HepG2 (cell line): ENCODE measurements at regions not wholly inside any gene's neighbourhood (a gene's known extent, or its start where the extent isn't known, plus 50 kb on each side); places are given as distances from the start of the nearest gene placed in this dataset.

Source experiments
- ATAC-seq: fragments of 200-7000 bp; cut with Tn5 transposase; 3 replicates; pipeline ENCODE4 v1.9.1; 2020; ENCODE audit warnings: mild to moderate bottlenecking, moderate library complexity
- BruUV-seq: library from RNA; stranded (reverse); fragments of 400-500 nt; replicated peaks from 2 replicates; lab custom pipeline; 2021; lab: Mats Ljungman, UMichigan
- CTCF ChIA-PET: fragments of 300-600 bp; formaldehyde crosslinking; extraction: SDS; loops from one replicate; lab custom pipeline; 2021; ENCODE audit warnings: low total read pairs, inconsistent platforms, low intra/inter-chr PET ratio; lab: Yijun Ruan, JAX
- POLR2A ChIA-PET: fragments of 350-600 bp; sonication (Branson Sonifier 250); formaldehyde crosslinking; loops from one replicate; lab custom pipeline; 2020; ENCODE audit warnings: antibody characterized with exemption, inconsistent platforms; lab: Yijun Ruan, JAX
- DNase-seq: peaks from one replicate; pipeline ENCODE4 v3.0.0-alpha.2; 2015; ENCODE audit warnings: low spot score
- FAIRE-seq: peaks from 3 replicates; lab custom pipeline; 2011; peaks lifted over from hg19 to GRCh38; lab: Jason Lieb, UNC
- H2AFZ ChIP-seq: one replicate; pipeline ENCODE4 v1.6.1; 2011; ENCODE audit warnings: low read length, inconsistent platforms
- H3K27ac ChIP-seq: fragments of 300-600 bp; 3 replicates; pipeline ENCODE4 v1.8.0; 2011; ENCODE audit warnings: mixed run types, mild to moderate bottlenecking, mixed read lengths, low read length, inconsistent platforms; ENCODE audit not compliant: insufficient read depth; ENCODE audit errors: extremely low read length
- H3K27me3 ChIP-seq, 2 experiments: fragments of 200-600 bp in 1 of 2; 2 replicates in 1 of 2; 3 replicates in 1 of 2; pipeline versions ENCODE4 v1.6.0 to v1.8.0; 2011; ENCODE audit warnings: low read length in 2 of 2, mild to moderate bottlenecking in 2 of 2, moderate library complexity in 2 of 2, inconsistent platforms in 1 of 2; ENCODE audit not compliant: insufficient read depth in 2 of 2, control insufficient read depth in 1 of 2
- H3K36me3 ChIP-seq, 2 experiments: fragments of 200-600 bp in 1 of 2; replicated peaks in 1 of 2; 2 replicates in 1 of 2; 3 replicates in 1 of 2; pipeline versions ENCODE4 v1.5.1 to v1.8.0; 2011; ENCODE audit warnings: low read length in 2 of 2, inconsistent platforms in 1 of 2; ENCODE audit not compliant: insufficient read depth in 2 of 2, control insufficient read depth in 1 of 2
- H3K4me1 ChIP-seq: 2 replicates; pipeline ENCODE4 v1.5.1; 2012; ENCODE audit warnings: low read length, inconsistent platforms; ENCODE audit not compliant: insufficient read depth
- H3K4me2 ChIP-seq: 2 replicates; pipeline ENCODE4 v1.6.0; 2011; ENCODE audit warnings: low read depth, low read length, inconsistent platforms
- H3K4me3 ChIP-seq, 3 experiments: fragments of 200-600 bp in 1 of 3; sonication (generic), shearing (Covaris generic) in 1 of 3; replicated peaks in 1 of 3; 2 replicates each; pipeline ENCODE4 v1.5.1; 2011 to 2016; ENCODE audit warnings: low read length in 3 of 3, inconsistent platforms in 2 of 3, low read depth in 2 of 3, mild to moderate bottlenecking in 2 of 3, control low read depth in 1 of 3, mixed read lengths in 1 of 3; ENCODE audit not compliant: insufficient read depth in 1 of 3
- H3K79me2 ChIP-seq: one replicate; pipeline ENCODE4 v1.6.1; 2011; ENCODE audit warnings: low read length, inconsistent platforms; ENCODE audit not compliant: insufficient read depth
- H3K9ac ChIP-seq: 2 replicates; pipeline ENCODE4 v1.6.0; 2011; ENCODE audit warnings: mild to moderate bottlenecking, low read depth, low read length, inconsistent platforms; ENCODE audit not compliant: insufficient read depth
- H3K9me3 ChIP-seq: 2 replicates; pipeline ENCODE4 v1.5.1; 2012; ENCODE audit warnings: mild to moderate bottlenecking, low read length
- H4K20me1 ChIP-seq: 2 replicates; pipeline ENCODE4 v1.6.0; 2011; ENCODE audit warnings: inconsistent platforms, mild to moderate bottlenecking, low read length, moderate library complexity; ENCODE audit not compliant: insufficient read depth
- CBFB ChIP-seq: sonication (generic); formaldehyde crosslinking; IDR thresholded peaks from 2 replicates; pipeline ENCODE4 v1.4.0; 2020; ENCODE audit warnings: missing genetic modification reagents
- EHMT2 ChIP-seq: fragments of 200-600 bp; sonication (generic); IDR thresholded peaks from 2 replicates; pipeline ENCODE4 v1.7.0; 2017; ENCODE audit warnings: antibody characterized with exemption, low read depth, low read length, borderline replicate concordance
- HNF4A ChIP-seq: sonication (generic); formaldehyde crosslinking; IDR thresholded peaks from 2 replicates; pipeline ENCODE4 v1.4.0; 2020; ENCODE audit warnings: missing genetic modification reagents
- MIER2 ChIP-seq: IDR thresholded peaks from 2 replicates; pipeline ENCODE4 v1.6.1; 2016; ENCODE audit warnings: missing biosample characterization, missing genetic modification reagents
- MIER3 ChIP-seq: IDR thresholded peaks from 2 replicates; pipeline ENCODE4 v1.6.1; 2016; ENCODE audit warnings: missing compliant biosample characterization, borderline replicate concordance
- PLRG1 ChIP-seq: fragments of 450-650 bp; conservative IDR thresholded peaks from 2 replicates; pipeline ENCODE4 v1.6.1; 2016
- PTBP1 ChIP-seq: fragments of 200-400 bp; formaldehyde crosslinking; IDR thresholded peaks from 2 replicates; pipeline ENCODE4 v1.6.1; 2018; ENCODE audit warnings: low read length, low read depth; ENCODE audit not compliant: poor library complexity, severe bottlenecking
- RXRB ChIP-seq: IDR thresholded peaks from 2 replicates; pipeline ENCODE4 v1.6.1; 2016; ENCODE audit warnings: borderline replicate concordance, missing genetic modification reagents, missing compliant biosample characterization
- SIN3A ChIP-seq: IDR thresholded peaks from 2 replicates; pipeline ENCODE4 v1.6.1; 2011; ENCODE audit warnings: low read depth, mild to moderate bottlenecking, control low read depth, low read length, borderline replicate concordance
- TEAD2 ChIP-seq: sonication (generic); formaldehyde crosslinking; IDR thresholded peaks from 2 replicates; pipeline ENCODE4 v1.9.0; 2021; ENCODE audit warnings: missing genetic modification reagents
- TOE1 ChIP-seq: sonication (generic); formaldehyde crosslinking; IDR thresholded peaks from 2 replicates; pipeline ENCODE4 v1.4.0; 2020; ENCODE audit warnings: mild to moderate bottlenecking, missing genetic modification reagents
- ZNF12 ChIP-seq: sonication (generic); formaldehyde crosslinking; IDR thresholded peaks from 2 replicates; pipeline ENCODE4 v1.5.0; 2020; ENCODE audit warnings: missing genetic modification reagents
- ZNF432 ChIP-seq: sonication (generic); formaldehyde crosslinking; IDR thresholded peaks from 2 replicates; pipeline ENCODE4 v1.5.0; 2020; ENCODE audit warnings: missing genetic modification reagents, mild to moderate bottlenecking, borderline replicate concordance
- ZNF512 ChIP-seq: sonication (generic); formaldehyde crosslinking; IDR thresholded peaks from 2 replicates; pipeline ENCODE4 v1.4.0; 2020; ENCODE audit warnings: mild to moderate bottlenecking, missing genetic modification reagents
- ZNF567 ChIP-seq: sonication (generic); formaldehyde crosslinking; IDR thresholded peaks from 2 replicates; pipeline ENCODE4 v1.8.1; 2023; ENCODE audit warnings: mild to moderate bottlenecking, missing genetic modification reagents, borderline replicate concordance
- WGBS: methylation state at CpG from one replicate; pipeline ENCODE4 v1.1.6; 2017; ENCODE audit warnings: low lambda C conversion rate; 5-methylcytosine and 5-hydroxymethylcytosine counted together
- in situ Hi-C: cut with HindIII; loops from 2 replicates; pipeline ENCODE4 v1.10.0; 2017; ENCODE audit warnings: low pct_unique_long_range_greater_than_20kb; ENCODE audit not compliant: extremely low pct_ligation_motif_present
- intact Hi-C: fragments of 100-400 bp; cut with micrococcal nuclease; formaldehyde crosslinking; loops from one replicate; pipeline ENCODE4 v1.10.0; 2022; ENCODE audit not compliant: unreplicated experiment

DNA sequence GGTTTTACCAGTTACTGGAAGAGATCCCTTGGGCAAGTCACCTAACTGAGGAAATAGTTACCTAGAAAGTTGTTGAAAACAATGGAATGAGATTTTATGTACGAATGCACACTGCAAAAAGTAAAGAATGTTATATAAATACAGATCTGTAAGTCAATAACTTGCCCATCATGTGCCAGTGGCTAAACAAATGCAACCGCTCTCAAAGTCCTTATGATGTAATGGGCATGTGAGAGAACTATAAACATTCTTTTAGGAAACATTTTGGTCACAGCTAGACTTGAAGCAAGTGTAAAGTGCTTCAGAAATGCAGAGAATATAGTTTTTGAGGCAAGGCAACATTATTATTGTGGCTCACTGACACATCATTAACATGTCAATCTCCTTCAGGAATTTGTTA lies 1044.5 kb downstream of the TUSC7 start:
- ATAC-seq, result no peak
- no peak for FAIRE-seq
- 0 out of 2 replicates have a peak, but pooled peaks have one; percentile 13 for TF ChIP-seq HNF4A (CRISPR knock-in tag)
- no peak for TF ChIP-seq TEAD2 (CRISPR knock-in tag)
- TF ChIP-seq RXRB (CRISPR knock-in tag), result no peak
- Histone ChIP-seq H3K36me3 (no peaks in the 10 kb centered on the region), H3K27me3 (no peaks in the 10 kb centered on the region), H3K4me3 (no peak overlapping the region), H3K27ac (no peak overlapping the region), H3K79me2 (no peaks in the 10 kb centered on the region), H4K20me1 (no peaks in the 10 kb centered on the region), H2AFZ (no peak overlapping the region), H3K9ac (no peak overlapping the region), H3K9me3 (no peaks in the 10 kb centered on the region), H3K4me2 (no peak overlapping the region), H3K4me1 (no peaks in the 10 kb centered on the region)
- 8% methylated on average over 2 of the region's 2 CpGs for WGBS
- BruUV-seq, result no TSS peak
- in situ Hi-C loops, result no loop called here
- DNase-seq, result no peak
- intact Hi-C loops, result no loop called here
- POLR2A ChIA-PET, result no interaction called here
- CTCF ChIA-PET, result no interaction called here

DNA sequence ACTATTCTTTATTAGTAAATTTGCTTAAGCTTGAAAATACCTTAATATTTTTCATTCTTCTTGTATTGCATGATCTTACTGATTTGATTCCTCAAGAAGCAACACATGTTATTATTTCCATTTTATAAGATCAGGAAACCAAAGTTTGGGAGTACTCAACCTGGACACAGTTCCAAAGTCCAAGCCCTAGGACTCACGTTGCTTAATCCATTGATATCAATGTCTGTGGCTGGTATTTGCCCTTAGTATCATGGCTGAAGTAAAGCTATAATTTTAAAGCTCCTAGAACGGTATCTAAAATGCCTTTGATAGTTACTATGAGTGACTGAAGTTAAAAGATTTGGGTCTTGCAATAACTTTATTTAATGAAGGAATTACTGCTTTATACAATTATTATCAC lies 1045.3 kb downstream of the TUSC7 start:
- no peaks in the 10 kb centered on the region for H3K36me3 ChIP-seq
- in situ Hi-C loops, result no loop called here
- no peaks in the 10 kb centered on the region for H3K79me2 ChIP-seq
- H4K20me1 ChIP-seq, result no peaks in the 10 kb centered on the region
- intact Hi-C loops, result no loop called here
- H3K4me3 ChIP-seq, result no peak overlapping the region
- no peak overlapping the region for H3K4me2 ChIP-seq
- H3K9me3 ChIP-seq, result no peaks in the 10 kb centered on the region
- no peak for FAIRE-seq
- WGBS, result 4% methylated on average over 2 of the region's 2 CpGs
- no TSS peak for BruUV-seq
- H2AFZ ChIP-seq, result no peak overlapping the region
- CTCF ChIA-PET, result no interaction called here
- H3K9ac ChIP-seq, result no peak overlapping the region
- no peak for DNase-seq
- H3K27ac ChIP-seq, result no peak overlapping the region
- H3K27me3 ChIP-seq, result no peaks in the 10 kb centered on the region
- POLR2A ChIA-PET, result no interaction called here
- TF ChIP-seq ZNF432 (CRISPR knock-in tag) (no peak), CBFB (CRISPR knock-in tag) (no peak), MIER3 (CRISPR knock-in tag) (no peak), TOE1 (CRISPR knock-in tag) (no peak), ZNF512 (CRISPR knock-in tag) (no peak), MIER2 (CRISPR knock-in tag) (no peak), PLRG1 (no peak), ZNF567 (CRISPR knock-in tag) (no peak), ZNF12 (CRISPR knock-in tag) (no peak), PTBP1 (no peak), EHMT2 (no peak), SIN3A (no peak)
- ATAC-seq, result no peak
- no peaks in the 10 kb centered on the region for H3K4me1 ChIP-seq
